Gastroesophageal sphincter (tissue), 3 donors: ENCODE measurements at regions not wholly inside any gene's neighbourhood (a gene's known extent, or its start where the extent isn't known, plus 50 kb on each side); places are given as distances from the start of the nearest gene placed in this dataset.

Source experiments
- EP300 ChIP-seq: sonication (generic); formaldehyde crosslinking; IDR thresholded peaks from one replicate; pipeline ENCODE4 v1.6.1; 2017; ENCODE audit warnings: antibody characterized with exemption, mild to moderate bottlenecking
- POLR2A ChIP-seq, 2 donors: fragments of 450-650 bp; IDR thresholded peaks; one replicate each; pipeline ENCODE4 v1.6.1; 2017; ENCODE audit warnings: antibody characterized with exemption in 2 of 2, mild to moderate bottlenecking in 2 of 2, moderate library complexity in 1 of 2
- POLR2AphosphoS5 ChIP-seq: sonication (generic); formaldehyde crosslinking; IDR thresholded peaks from one replicate; pipeline ENCODE4 v1.6.1; 2017; ENCODE audit warnings: antibody characterized with exemption
- TF ChIP-seq, protein P1 (sequence below), 4 experiments: fragments of 200-600 bp in 2 of 4; fragments of 450-650 bp in 2 of 4; sonication (generic) in 1 of 4; IDR thresholded peaks; one replicate each; pipeline ENCODE4 v1.5.1; 2017 to 2019; ENCODE audit warnings: antibody characterized with exemption in 4 of 4, mild to moderate bottlenecking in 2 of 4, moderate library complexity in 2 of 4

- TF ChIP-seq, protein P1, sequence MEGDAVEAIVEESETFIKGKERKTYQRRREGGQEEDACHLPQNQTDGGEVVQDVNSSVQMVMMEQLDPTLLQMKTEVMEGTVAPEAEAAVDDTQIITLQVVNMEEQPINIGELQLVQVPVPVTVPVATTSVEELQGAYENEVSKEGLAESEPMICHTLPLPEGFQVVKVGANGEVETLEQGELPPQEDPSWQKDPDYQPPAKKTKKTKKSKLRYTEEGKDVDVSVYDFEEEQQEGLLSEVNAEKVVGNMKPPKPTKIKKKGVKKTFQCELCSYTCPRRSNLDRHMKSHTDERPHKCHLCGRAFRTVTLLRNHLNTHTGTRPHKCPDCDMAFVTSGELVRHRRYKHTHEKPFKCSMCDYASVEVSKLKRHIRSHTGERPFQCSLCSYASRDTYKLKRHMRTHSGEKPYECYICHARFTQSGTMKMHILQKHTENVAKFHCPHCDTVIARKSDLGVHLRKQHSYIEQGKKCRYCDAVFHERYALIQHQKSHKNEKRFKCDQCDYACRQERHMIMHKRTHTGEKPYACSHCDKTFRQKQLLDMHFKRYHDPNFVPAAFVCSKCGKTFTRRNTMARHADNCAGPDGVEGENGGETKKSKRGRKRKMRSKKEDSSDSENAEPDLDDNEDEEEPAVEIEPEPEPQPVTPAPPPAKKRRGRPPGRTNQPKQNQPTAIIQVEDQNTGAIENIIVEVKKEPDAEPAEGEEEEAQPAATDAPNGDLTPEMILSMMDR (IDR thresholded peaks at IDR 0.05) = no peak
- TF ChIP-seq POLR2AphosphoS5 (no peak), POLR2A (IDR thresholded peaks at IDR 0.05) (no peak), EP300 (no peak)
Measured at GRCh38 chr2:236354973-236355595, 90.9 kb upstream of the ASB18 start.
